ENCODE measurements at regions not wholly inside any gene's neighbourhood (a gene's known extent, or its start where the extent isn't known, plus 50 kb on each side); places are given as distances from the start of the nearest gene placed in this dataset.

DNA sequence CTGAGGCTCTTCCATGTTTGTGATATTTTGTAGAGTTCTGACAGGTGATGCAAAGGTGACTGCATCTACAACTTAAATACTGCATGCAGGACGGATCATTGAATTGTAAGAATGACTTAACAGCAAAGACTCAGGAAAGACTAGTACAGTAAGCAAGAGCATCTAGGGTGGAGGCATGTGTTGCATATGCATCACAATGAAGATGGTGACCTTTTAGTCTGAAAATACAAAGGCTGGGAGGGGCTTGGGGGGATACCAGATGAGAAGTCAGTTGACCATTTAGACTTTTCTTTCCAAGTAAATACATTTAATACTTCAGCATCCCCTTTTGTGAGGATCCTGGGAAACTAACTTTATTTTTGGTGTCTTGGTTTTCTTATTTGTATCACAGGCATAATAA lies 145.5 kb downstream of the NUF2 start:
- TF ChIP-seq, protein P1, sequence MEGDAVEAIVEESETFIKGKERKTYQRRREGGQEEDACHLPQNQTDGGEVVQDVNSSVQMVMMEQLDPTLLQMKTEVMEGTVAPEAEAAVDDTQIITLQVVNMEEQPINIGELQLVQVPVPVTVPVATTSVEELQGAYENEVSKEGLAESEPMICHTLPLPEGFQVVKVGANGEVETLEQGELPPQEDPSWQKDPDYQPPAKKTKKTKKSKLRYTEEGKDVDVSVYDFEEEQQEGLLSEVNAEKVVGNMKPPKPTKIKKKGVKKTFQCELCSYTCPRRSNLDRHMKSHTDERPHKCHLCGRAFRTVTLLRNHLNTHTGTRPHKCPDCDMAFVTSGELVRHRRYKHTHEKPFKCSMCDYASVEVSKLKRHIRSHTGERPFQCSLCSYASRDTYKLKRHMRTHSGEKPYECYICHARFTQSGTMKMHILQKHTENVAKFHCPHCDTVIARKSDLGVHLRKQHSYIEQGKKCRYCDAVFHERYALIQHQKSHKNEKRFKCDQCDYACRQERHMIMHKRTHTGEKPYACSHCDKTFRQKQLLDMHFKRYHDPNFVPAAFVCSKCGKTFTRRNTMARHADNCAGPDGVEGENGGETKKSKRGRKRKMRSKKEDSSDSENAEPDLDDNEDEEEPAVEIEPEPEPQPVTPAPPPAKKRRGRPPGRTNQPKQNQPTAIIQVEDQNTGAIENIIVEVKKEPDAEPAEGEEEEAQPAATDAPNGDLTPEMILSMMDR (IDR thresholded peaks at IDR 0.05) = no peak
- TF ChIP-seq TCF7L2 (IDR thresholded peaks at IDR 0.05; ENCODE audit: low read depth, low read length) = no peak
- no peak for TF ChIP-seq POLR2AphosphoS5 (IDR thresholded peaks at IDR 0.05; ENCODE audit: low read depth, low read length)
